ENCODE measurements at regions not wholly inside any gene's neighbourhood (a gene's known extent, or its start where the extent isn't known, plus 50 kb on each side); places are given as distances from the start of the nearest gene placed in this dataset.

- in situ Hi-C loops (cut with HindIII; ENCODE audit: extremely low pct_ligation_motif_present, low pct_unique_long_range_greater_than_20kb) (no loop called here), intact Hi-C loops (cut with micrococcal nuclease; ENCODE audit: unreplicated experiment) (no loop called here)
- ChIA-PET POLR2A (no interaction called here), CTCF (ENCODE audit: low intra/inter-chr PET ratio, low total read pairs) (no interaction called here)
- no peak overlapping the region for H3K9ac ChIP-seq (ENCODE audit: insufficient read depth, low read depth, low read length)
- H3K4me2 ChIP-seq (ENCODE audit: low read depth, low read length), result no peak overlapping the region
- H3K79me2 ChIP-seq (ENCODE audit: insufficient read depth, low read length), result no peaks in the 10 kb centered on the region
- no TSS peak for BruUV-seq (replicated peaks)
- WGBS (ENCODE audit: low lambda C conversion rate), result 0% methylated on average over 2 of the region's 7 CpGs
- FAIRE-seq, result no peak
- no peaks in the 10 kb centered on the region for H3K36me3 ChIP-seq (replicated peaks in 1 of 2; ENCODE audit: control insufficient read depth in 1 of 2, insufficient read depth in 2 of 2, low read length in 2 of 2)
- H3K4me1 ChIP-seq (ENCODE audit: insufficient read depth, low read length), result no peaks in the 10 kb centered on the region
- H3K27ac ChIP-seq (ENCODE audit: extremely low read length, insufficient read depth, low read length), result no peak overlapping the region
- TF ChIP-seq FOXO1 (CRISPR knock-in tag; IDR thresholded peaks at IDR 0.05) (no peak), FOXP1 (IDR thresholded peaks at IDR 0.05) (no peak), FOXP1 (CRISPR knock-in tag; IDR thresholded peaks at IDR 0.05) (no peak), ZKSCAN8 (CRISPR knock-in tag; IDR thresholded peaks at IDR 0.05; ENCODE audit: borderline replicate concordance) (no peak), NFYB (CRISPR knock-in tag; IDR thresholded peaks at IDR 0.05) (no peak), FOXO4 (CRISPR knock-in tag; conservative IDR thresholded peaks at IDR 0.05) (no peak), HNRNPH1 (optimal IDR thresholded peaks at IDR 0.05; ENCODE audit: low read depth, low read length) (no peak), JDP2 (CRISPR knock-in tag; IDR thresholded peaks at IDR 0.05; ENCODE audit: borderline replicate concordance) (no peak), JUNB (CRISPR knock-in tag; IDR thresholded peaks at IDR 0.05; ENCODE audit: borderline replicate concordance) (no peak), ZNF775 (CRISPR knock-in tag; IDR thresholded peaks at IDR 0.05; ENCODE audit: borderline replicate concordance) (no peak), ZBTB21 (CRISPR knock-in tag; IDR thresholded peaks at IDR 0.05) (no peak), SRSF9 (IDR thresholded peaks at IDR 0.05; ENCODE audit: borderline replicate concordance, insufficient read depth, low read depth, low read length, poor library complexity, severe bottlenecking) (no peak), ZBTB43 (CRISPR knock-in tag; conservative IDR thresholded peaks at IDR 0.05) (no peak)
- TF ChIP-seq, protein P1, sequence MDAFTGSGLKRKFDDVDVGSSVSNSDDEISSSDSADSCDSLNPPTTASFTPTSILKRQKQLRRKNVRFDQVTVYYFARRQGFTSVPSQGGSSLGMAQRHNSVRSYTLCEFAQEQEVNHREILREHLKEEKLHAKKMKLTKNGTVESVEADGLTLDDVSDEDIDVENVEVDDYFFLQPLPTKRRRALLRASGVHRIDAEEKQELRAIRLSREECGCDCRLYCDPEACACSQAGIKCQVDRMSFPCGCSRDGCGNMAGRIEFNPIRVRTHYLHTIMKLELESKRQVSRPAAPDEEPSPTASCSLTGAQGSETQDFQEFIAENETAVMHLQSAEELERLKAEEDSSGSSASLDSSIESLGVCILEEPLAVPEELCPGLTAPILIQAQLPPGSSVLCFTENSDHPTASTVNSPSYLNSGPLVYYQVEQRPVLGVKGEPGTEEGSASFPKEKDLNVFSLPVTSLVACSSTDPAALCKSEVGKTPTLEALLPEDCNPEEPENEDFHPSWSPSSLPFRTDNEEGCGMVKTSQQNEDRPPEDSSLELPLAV (CRISPR knock-in tag; conservative IDR thresholded peaks at IDR 0.05; ENCODE audit: low read depth), result no peak
- no peaks in the 10 kb centered on the region for H4K20me1 ChIP-seq (ENCODE audit: insufficient read depth, low read length)
- no peaks in the 10 kb centered on the region for H3K9me3 ChIP-seq (ENCODE audit: low read length)
- DNase-seq (ENCODE audit: low spot score), result no peak
- no peaks in the 10 kb centered on the region for H3K27me3 ChIP-seq (ENCODE audit: control insufficient read depth in 1 of 2, insufficient read depth in 2 of 2, low read length in 2 of 2)
- ATAC-seq, result no peak
- H2AFZ ChIP-seq (ENCODE audit: low read length), result no peak overlapping the region
- no peak overlapping the region for H3K4me3 ChIP-seq (replicated peaks in 1 of 3; ENCODE audit: insufficient read depth in 1 of 3, low read depth in 2 of 3, low read length in 3 of 3)
These were observed 264.6 kb upstream of the DAAM1 start for GRCh38 chr14:58923751-58924405.

All from HepG2 (cell line).